ENCODE measurements at regions not wholly inside any gene's neighbourhood (a gene's known extent, or its start where the extent isn't known, plus 50 kb on each side); places are given as distances from the start of the nearest gene placed in this dataset.

GRCh38 chr14:22434030-22434429 is 155.0 kb downstream of the DAD1 start:
- TF ChIP-seq CTCF (IDR thresholded peaks at IDR 0.05) = no peak
- TF ChIP-seq EZH2 (IDR thresholded peaks at IDR 0.05; ENCODE audit: borderline replicate concordance, insufficient read depth, low read depth, low read length, poor library complexity, severe bottlenecking) = no peak
